GM23338 (cell line): ENCODE measurements at regions not wholly inside any gene's neighbourhood (a gene's known extent, or its start where the extent isn't known, plus 50 kb on each side); places are given as distances from the start of the nearest gene placed in this dataset.
"Not testable (repeated sequence)": the region's sequence is repeated elsewhere in the genome, so short reads cannot be mapped to it uniquely, and the experiment has no call there.

Experiments
- CTCF ChIP-seq, 2 experiments: fragments of 200-600 bp in 1 of 2; sonication (generic) in 1 of 2; conservative IDR thresholded peaks; 2 replicates each; pipeline versions ENCODE4 v1.5.1 to v1.6.1; 2016 to 2017; ENCODE audit warnings: antibody characterized with exemption in 2 of 2, low read depth in 2 of 2, mild to moderate bottlenecking in 2 of 2, moderate library complexity in 1 of 2
- EZH2 ChIP-seq: fragments of 200-600 bp; sonication (generic); IDR thresholded peaks from one replicate; pipeline ENCODE4 v1.8.0; 2017; ENCODE audit warnings: antibody characterized with exemption, mild to moderate bottlenecking, low read depth; ENCODE audit not compliant: unreplicated experiment
- EZH2phosphoT487 ChIP-seq: fragments of 200-600 bp; sonication (generic); IDR thresholded peaks from one replicate; pipeline ENCODE4 v1.8.1; 2018; ENCODE audit warnings: antibody characterized with exemption; ENCODE audit not compliant: unreplicated experiment
- POLR2AphosphoS5 ChIP-seq: IDR thresholded peaks from 2 replicates; pipeline ENCODE4 v1.6.1; 2016; ENCODE audit warnings: antibody characterized with exemption, low read depth

GRCh38 chr4:3943051-3943450 lies 176.9 kb downstream of the ADRA2C start:
- not testable (repeated sequence) for TF ChIP-seq CTCF (conservative IDR thresholded peaks at IDR 0.05; ENCODE audit: low read depth in 2 of 2); POLR2AphosphoS5; EZH2; EZH2phosphoT487
